Mesendoderm (in vitro differentiated cells): ENCODE measurements at regions not wholly inside any gene's neighbourhood (a gene's known extent, or its start where the extent isn't known, plus 50 kb on each side); places are given as distances from the start of the nearest gene placed in this dataset.

ENCODE experiments used
- DNase-seq: peaks from one replicate; pipeline ENCODE4 v3.0.0; 2013
- H2AK5ac ChIP-seq: 2 replicates; pipeline ENCODE4 v1.6.1; 2013; ENCODE audit warnings: low read length, inconsistent platforms
- H2BK120ac ChIP-seq: 2 replicates; pipeline ENCODE4 v1.6.1; 2013; ENCODE audit warnings: low read depth, mild to moderate bottlenecking, low read length, moderate library complexity, mixed read lengths
- H2BK15ac ChIP-seq: replicated peaks from 2 replicates; pipeline ENCODE4 v1.6.1; 2013; ENCODE audit warnings: low read depth, mild to moderate bottlenecking, moderate library complexity
- H2BK5ac ChIP-seq: 2 replicates; pipeline ENCODE4 v1.6.1; 2013; ENCODE audit warnings: low read length, inconsistent platforms
- H3K18ac ChIP-seq: 2 replicates; pipeline ENCODE4 v1.6.1; 2013; ENCODE audit warnings: mild to moderate bottlenecking, low read length, mixed read lengths
- H3K23ac ChIP-seq: one replicate; pipeline ENCODE4 v1.6.1; 2013; ENCODE audit warnings: low read length
- H3K27ac ChIP-seq: 2 replicates; pipeline ENCODE4 v1.5.1; 2013; ENCODE audit warnings: low read depth, mild to moderate bottlenecking, inconsistent platforms, low read length, moderate library complexity
- H3K27me3 ChIP-seq: 2 replicates; pipeline ENCODE4 v1.6.1; 2013; ENCODE audit warnings: low read length, control low read depth, mild to moderate bottlenecking, inconsistent platforms; ENCODE audit not compliant: insufficient read depth, poor library complexity
- H3K36me3 ChIP-seq: 2 replicates; pipeline ENCODE4 v1.6.1; 2013; ENCODE audit warnings: low read length, inconsistent platforms; ENCODE audit not compliant: control insufficient read depth, insufficient read depth
- H3K4ac ChIP-seq: one replicate; pipeline ENCODE4 v1.6.1; 2013; ENCODE audit warnings: low read depth, mild to moderate bottlenecking, low read length, moderate library complexity
- H3K4me1 ChIP-seq: 2 replicates; pipeline ENCODE4 v1.6.1; 2013; ENCODE audit warnings: low read depth, low read length, inconsistent platforms; ENCODE audit not compliant: control insufficient read depth
- H3K4me2 ChIP-seq: 2 replicates; pipeline ENCODE4 v1.6.1; 2013; ENCODE audit warnings: low read length
- H3K4me3 ChIP-seq: 2 replicates; pipeline ENCODE4 v1.5.1; 2013; ENCODE audit warnings: mild to moderate bottlenecking, low read length
- H3K56ac ChIP-seq: one replicate; pipeline ENCODE4 v1.6.1; 2013; ENCODE audit warnings: low read length
- H3K79me1 ChIP-seq: 2 replicates; pipeline ENCODE4 v1.6.1; 2013; ENCODE audit warnings: low read length, inconsistent platforms
- H3K79me2 ChIP-seq: 2 replicates; pipeline ENCODE4 v1.6.1; 2013; ENCODE audit warnings: mild to moderate bottlenecking, low read length; ENCODE audit not compliant: control insufficient read depth, insufficient read depth
- H3K9ac ChIP-seq: 2 replicates; pipeline ENCODE4 v1.6.1; 2013; ENCODE audit warnings: low read length, inconsistent platforms
- H4K5ac ChIP-seq: one replicate; pipeline ENCODE4 v1.6.1; 2013; ENCODE audit warnings: low read length
- H4K8ac ChIP-seq: one replicate; pipeline ENCODE4 v1.6.1; 2013; ENCODE audit warnings: low read depth, mild to moderate bottlenecking, control low read depth, low read length, moderate library complexity
- WGBS: extraction: QIAGEN DNeasy Blood & Tissue Kit; methylation state at CpG from one replicate; pipeline ENCODE4 v1.1.7; 2013; ENCODE audit warnings: low lambda C conversion rate, missing lambda C conversion rate; ENCODE audit not compliant: insufficient coverage; ENCODE audit errors: extremely low coverage; 5-methylcytosine and 5-hydroxymethylcytosine counted together

DNA sequence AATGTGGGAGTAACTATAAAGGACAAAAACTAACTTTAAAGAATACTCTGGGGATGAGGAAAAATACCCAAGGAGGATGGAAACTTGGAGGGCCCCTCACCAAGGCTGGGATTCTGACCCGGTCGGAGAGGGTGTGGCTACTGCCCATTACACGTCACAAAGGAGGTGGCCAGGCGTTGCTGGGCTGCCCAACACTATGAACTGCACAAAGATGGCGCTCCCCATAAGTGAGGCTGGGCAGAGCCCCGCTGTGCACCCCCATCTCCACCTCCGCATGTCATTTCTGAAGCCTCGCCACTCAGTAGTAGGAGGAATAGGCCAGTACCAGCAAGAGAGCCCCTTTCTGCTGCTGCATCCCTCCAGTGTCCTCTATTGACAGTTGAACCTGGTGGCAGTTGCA lies 290.1 kb upstream of the ZNF32 start:
- H3K4me1 ChIP-seq, result no peaks in the 10 kb centered on the region
- H3K79me1 ChIP-seq, result no peaks in the 10 kb centered on the region
- H3K23ac ChIP-seq, result no peak overlapping the region
- no peak overlapping the region for H3K4ac ChIP-seq
- H3K4me2 ChIP-seq, result no peak overlapping the region
- H3K18ac ChIP-seq, result no peak overlapping the region
- H2AK5ac ChIP-seq, result no peak overlapping the region
- H3K4me3 ChIP-seq, result no peak overlapping the region
- no peaks in the 10 kb centered on the region for H3K36me3 ChIP-seq
- H4K8ac ChIP-seq, result no peak overlapping the region
- no peak overlapping the region for H3K56ac ChIP-seq
- no peaks in the 10 kb centered on the region for H3K27me3 ChIP-seq
- no peak overlapping the region for H2BK120ac ChIP-seq
- H3K27ac ChIP-seq, result no peak overlapping the region
- H4K5ac ChIP-seq, result no peak overlapping the region
- no peaks in the 10 kb centered on the region for H3K79me2 ChIP-seq
- no peak overlapping the region for H2BK5ac ChIP-seq
- H3K9ac ChIP-seq, result no peak overlapping the region
- DNase-seq, result no peak
- WGBS, result no CpG with 5 or more reads among the region's 8 CpGs
- no peak overlapping the region for H2BK15ac ChIP-seq

DNA sequence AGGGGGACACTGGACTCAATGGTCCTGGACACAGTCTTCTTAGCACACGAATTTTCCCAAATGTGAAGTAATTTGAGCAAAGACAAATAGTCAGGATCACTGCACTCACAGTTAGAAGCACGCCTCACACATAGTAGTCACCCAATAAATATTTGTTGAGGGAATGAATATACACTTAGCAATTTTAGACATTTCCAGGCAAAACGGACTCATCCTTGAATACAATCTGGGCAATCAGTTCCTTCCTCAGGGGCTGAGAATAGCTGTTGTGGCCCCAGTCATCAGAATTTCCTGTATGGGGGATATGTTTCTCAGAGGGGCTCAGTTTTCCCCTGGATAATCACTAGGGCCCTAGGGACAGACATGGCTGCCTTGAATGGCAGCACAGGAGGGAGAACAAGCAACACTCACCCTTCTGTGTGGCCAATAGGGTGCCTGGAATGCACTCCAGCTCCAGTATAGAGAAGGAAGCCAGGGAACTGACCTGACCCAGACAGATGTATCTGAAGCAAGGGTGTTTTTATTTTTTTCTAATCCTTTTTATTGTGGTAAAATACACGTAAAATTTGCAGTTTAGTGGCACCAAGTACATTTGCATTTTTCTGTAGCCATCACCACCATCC lies 282.7 kb upstream of the ZNF32 start:
- Histone ChIP-seq H3K56ac (no peak overlapping the region), H2AK5ac (no peak overlapping the region), H3K27ac (no peak overlapping the region), H3K9ac (no peak overlapping the region), H4K5ac (no peak overlapping the region), H3K79me2 (no peaks in the 10 kb centered on the region), H3K4me2 (no peak overlapping the region), H2BK15ac (no peak overlapping the region), H3K18ac (no peak overlapping the region), H3K4me1 (no peaks in the 10 kb centered on the region), H3K4me3 (no peak overlapping the region), H3K79me1 (no peaks in the 10 kb centered on the region), H3K4ac (no peak overlapping the region), H2BK120ac (no peak overlapping the region), H3K23ac (no peak overlapping the region), H3K36me3 (no peaks in the 10 kb centered on the region), H2BK5ac (no peak overlapping the region), H4K8ac (no peak overlapping the region), H3K27me3 (no peaks in the 10 kb centered on the region)
- no CpG with 5 or more reads among the region's 4 CpGs for WGBS
- DNase-seq, result no peak

DNA sequence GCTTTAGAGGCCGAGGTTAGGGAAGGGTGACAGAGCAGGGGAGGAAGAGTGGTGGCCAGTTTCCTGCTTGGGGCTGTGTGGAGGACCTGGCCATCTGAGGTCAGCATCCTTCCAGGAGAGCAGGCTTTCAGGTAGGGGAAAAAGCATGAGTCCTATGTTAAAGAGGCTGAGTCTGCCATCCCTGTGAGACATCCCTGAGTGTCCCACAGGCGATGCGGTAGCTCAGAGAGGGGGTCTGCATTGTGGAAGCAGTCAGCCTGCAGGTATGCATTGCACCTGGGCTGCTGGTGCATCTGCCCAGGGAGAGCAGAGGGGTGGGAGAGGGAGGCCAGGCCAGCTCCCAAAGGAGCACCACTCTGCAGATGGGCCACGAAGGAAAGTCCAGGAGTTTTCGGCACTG lies 282.1 kb upstream of the ZNF32 start:
- WGBS, result no CpG with 5 or more reads among the region's 5 CpGs
- no peak overlapping the region for H3K4ac ChIP-seq
- DNase-seq, result no peak

DNA sequence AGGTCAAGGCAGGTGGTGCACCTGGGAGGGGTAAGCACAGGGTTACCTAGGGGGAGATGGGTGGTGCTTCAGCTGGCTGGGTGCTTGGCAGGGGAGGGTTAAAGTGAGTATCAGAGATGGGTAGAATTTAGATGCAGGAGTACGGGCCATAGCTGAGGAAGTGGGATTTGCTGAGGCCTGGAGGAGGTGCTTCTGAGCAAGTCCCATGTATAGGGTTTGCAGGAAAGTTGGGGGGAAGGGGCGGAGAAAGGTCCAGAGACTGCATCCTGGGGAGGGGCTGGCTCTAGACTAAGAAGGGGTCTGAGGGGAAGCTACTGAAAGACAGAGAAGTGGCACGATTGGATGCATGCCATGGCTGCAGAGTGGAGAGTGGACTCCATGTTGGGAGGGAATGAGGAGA lies 281.6 kb upstream of the ZNF32 start:
- Histone ChIP-seq H3K9ac (no peak overlapping the region), H3K23ac (no peak overlapping the region), H3K36me3 (no peaks in the 10 kb centered on the region), H3K79me1 (no peaks in the 10 kb centered on the region), H2BK120ac (no peak overlapping the region), H3K79me2 (no peaks in the 10 kb centered on the region), H3K27ac (no peak overlapping the region), H4K8ac (no peak overlapping the region), H2BK15ac (no peak overlapping the region), H3K4me3 (no peak overlapping the region), H3K4me2 (no peak overlapping the region), H3K18ac (no peak overlapping the region), H3K56ac (no peak overlapping the region), H3K4me1 (no peaks in the 10 kb centered on the region), H3K27me3 (no peaks in the 10 kb centered on the region), H3K4ac (no peak overlapping the region), H2BK5ac (no peak overlapping the region), H4K5ac (no peak overlapping the region), H2AK5ac (no peak overlapping the region)
- WGBS, result no CpG with 5 or more reads among the region's 3 CpGs
- DNase-seq, result no peak

More for the DNA sequence above, 282.1 kb upstream of the ZNF32 start:
- H3K4me1 ChIP-seq, result no peaks in the 10 kb centered on the region
- no peaks in the 10 kb centered on the region for H3K27me3 ChIP-seq
- no peak overlapping the region for H3K4me3 ChIP-seq
- no peak overlapping the region for H2BK15ac ChIP-seq
- no peaks in the 10 kb centered on the region for H3K79me1 ChIP-seq
- no peak overlapping the region for H3K23ac ChIP-seq
- H3K18ac ChIP-seq, result no peak overlapping the region
- no peak overlapping the region for H4K5ac ChIP-seq
- H3K36me3 ChIP-seq, result no peaks in the 10 kb centered on the region
- no peak overlapping the region for H2BK120ac ChIP-seq
- H2AK5ac ChIP-seq, result no peak overlapping the region
- H3K79me2 ChIP-seq, result no peaks in the 10 kb centered on the region
- H3K9ac ChIP-seq, result no peak overlapping the region
- H2BK5ac ChIP-seq, result no peak overlapping the region
- no peak overlapping the region for H3K56ac ChIP-seq
- H4K8ac ChIP-seq, result no peak overlapping the region
- no peak overlapping the region for H3K4me2 ChIP-seq
- H3K27ac ChIP-seq, result no peak overlapping the region

DNA sequence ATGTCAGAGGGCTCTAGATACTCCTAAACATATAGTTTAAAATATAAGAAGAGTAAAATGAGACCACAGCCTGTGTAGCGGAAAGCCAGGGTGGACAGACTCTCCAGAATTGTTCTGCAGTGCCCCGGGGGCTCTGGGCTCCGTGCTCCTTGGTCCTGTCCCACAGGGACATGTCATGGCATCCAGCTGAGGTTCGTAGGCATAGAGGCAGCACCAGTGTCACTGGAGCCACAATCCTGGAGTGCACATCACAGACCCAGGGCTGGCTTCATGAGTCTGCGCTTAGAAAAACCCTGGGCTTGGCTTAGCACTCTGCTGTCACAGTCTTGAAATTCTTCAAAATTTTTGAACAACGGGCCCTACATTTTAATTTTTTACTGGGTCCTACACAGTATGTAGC lies 280.4 kb upstream of the ZNF32 start:
- Histone ChIP-seq H3K4me1 (no peaks in the 10 kb centered on the region), H3K9ac (no peak overlapping the region), H3K23ac (no peak overlapping the region), H4K5ac (no peak overlapping the region), H2BK5ac (no peak overlapping the region), H2BK120ac (no peak overlapping the region), H4K8ac (no peak overlapping the region), H3K56ac (no peak overlapping the region), H3K4me2 (no peak overlapping the region), H3K79me1 (no peaks in the 10 kb centered on the region), H3K4me3 (no peak overlapping the region), H3K79me2 (no peaks in the 10 kb centered on the region), H3K27me3 (no peaks in the 10 kb centered on the region), H3K36me3 (no peaks in the 10 kb centered on the region), H3K27ac (no peak overlapping the region), H3K4ac (no peak overlapping the region), H3K18ac (no peak overlapping the region), H2BK15ac (no peak overlapping the region), H2AK5ac (no peak overlapping the region)
- WGBS, result no CpG with 5 or more reads among the region's 6 CpGs
- no peak for DNase-seq

DNA sequence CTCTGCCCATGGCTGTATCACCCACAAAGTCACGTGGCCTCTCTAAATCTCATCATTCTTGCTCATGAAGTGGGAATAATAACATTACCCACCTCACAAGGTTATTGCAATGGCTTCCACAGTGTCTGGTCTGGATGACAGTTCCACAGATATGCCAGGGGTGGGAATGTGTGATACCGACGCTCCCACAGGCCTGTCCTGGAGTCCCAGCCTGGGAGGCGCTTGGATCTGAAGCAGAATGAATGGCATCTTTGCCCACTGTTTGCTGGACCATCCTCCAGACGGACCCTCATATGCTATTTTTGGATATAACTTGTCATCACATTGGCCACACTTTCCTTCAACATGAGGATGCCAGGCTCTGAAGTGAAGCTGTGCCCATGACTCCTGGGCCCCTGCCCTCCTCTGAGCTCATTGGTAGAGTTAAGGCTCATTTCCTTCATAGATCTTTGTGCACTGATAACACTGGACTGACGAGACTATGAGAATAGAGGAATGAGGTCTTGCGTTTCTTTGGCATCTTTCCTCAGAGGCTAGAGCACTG lies 279.8 kb upstream of the ZNF32 start:
- no peaks in the 10 kb centered on the region for H3K4me1 ChIP-seq
- no peak overlapping the region for H3K23ac ChIP-seq
- H3K18ac ChIP-seq, result no peak overlapping the region
- H3K27me3 ChIP-seq, result no peaks in the 10 kb centered on the region
- no peak overlapping the region for H3K4me2 ChIP-seq
- no peak overlapping the region for H2BK5ac ChIP-seq
- H3K27ac ChIP-seq, result no peak overlapping the region
- no peaks in the 10 kb centered on the region for H3K79me2 ChIP-seq
- no peak overlapping the region for H4K5ac ChIP-seq
- H4K8ac ChIP-seq, result no peak overlapping the region
- no peak for DNase-seq
- WGBS, result no CpG with 5 or more reads among the region's 7 CpGs
- no peak overlapping the region for H2AK5ac ChIP-seq
- no peaks in the 10 kb centered on the region for H3K36me3 ChIP-seq
- H3K4ac ChIP-seq, result no peak overlapping the region
- H3K79me1 ChIP-seq, result no peaks in the 10 kb centered on the region
- no peak overlapping the region for H2BK15ac ChIP-seq
- no peak overlapping the region for H3K56ac ChIP-seq
- no peak overlapping the region for H3K9ac ChIP-seq
- H3K4me3 ChIP-seq, result no peak overlapping the region
- H2BK120ac ChIP-seq, result no peak overlapping the region
